ENCODE measurements at regions not wholly inside any gene's neighbourhood (a gene's known extent, or its start where the extent isn't known, plus 50 kb on each side); places are given as distances from the start of the nearest gene placed in this dataset.

- TF ChIP-seq GATA3 (IDR thresholded peaks at IDR 0.05; ENCODE audit: low read depth, low read length) = no peak
- no peak for TF ChIP-seq GATA2 (IDR thresholded peaks at IDR 0.05; ENCODE audit: low read depth, low read length)
These were observed 302.6 kb upstream of the SLC14A2 start for GRCh38 chr18:45312555-45313126.

- TF ChIP-seq GATA3 (IDR thresholded peaks at IDR 0.05; ENCODE audit: low read depth, low read length) = no peak
- TF ChIP-seq GATA2 (IDR thresholded peaks at IDR 0.05; ENCODE audit: low read depth, low read length) = no peak
These were observed 299.1 kb upstream of the SLC14A2 start for GRCh38 chr18:45316127-45316526.

GRCh38 chr18:45317948-45318640 is 297.2 kb upstream of the SLC14A2 start:
- no peak for TF ChIP-seq GATA3 (IDR thresholded peaks at IDR 0.05; ENCODE audit: low read depth, low read length)
- no peak for TF ChIP-seq GATA2 (IDR thresholded peaks at IDR 0.05; ENCODE audit: low read depth, low read length)

- TF ChIP-seq GATA2 (IDR thresholded peaks at IDR 0.05; ENCODE audit: low read depth, low read length) (no peak), GATA3 (IDR thresholded peaks at IDR 0.05; ENCODE audit: low read depth, low read length) (no peak)
These were observed 294.6 kb upstream of the SLC14A2 start for GRCh38 chr18:45320724-45321123.

GRCh38 chr18:45321520-45321919 is 293.8 kb upstream of the SLC14A2 start:
- TF ChIP-seq GATA3 (IDR thresholded peaks at IDR 0.05; ENCODE audit: low read depth, low read length) (no peak), GATA2 (IDR thresholded peaks at IDR 0.05; ENCODE audit: low read depth, low read length) (no peak)

- TF ChIP-seq GATA2 (IDR thresholded peaks at IDR 0.05; ENCODE audit: low read depth, low read length) (no peak), GATA3 (IDR thresholded peaks at IDR 0.05; ENCODE audit: low read depth, low read length) (no peak)
These were observed 292.9 kb upstream of the SLC14A2 start for GRCh38 chr18:45322343-45322742.

GRCh38 chr18:45324101-45324494 is 291.2 kb upstream of the SLC14A2 start:
- TF ChIP-seq GATA3 (IDR thresholded peaks at IDR 0.05; ENCODE audit: low read depth, low read length) (no peak), GATA2 (IDR thresholded peaks at IDR 0.05; ENCODE audit: low read depth, low read length) (no peak)

- no peak for TF ChIP-seq GATA3 (IDR thresholded peaks at IDR 0.05; ENCODE audit: low read depth, low read length)
- TF ChIP-seq GATA2 (IDR thresholded peaks at IDR 0.05; ENCODE audit: low read depth, low read length) = no peak
These were observed 290.7 kb upstream of the SLC14A2 start for GRCh38 chr18:45324495-45325113.

- TF ChIP-seq GATA2 (IDR thresholded peaks at IDR 0.05; ENCODE audit: low read depth, low read length) (no peak), GATA3 (IDR thresholded peaks at IDR 0.05; ENCODE audit: low read depth, low read length) (no peak)
These were observed 289.5 kb upstream of the SLC14A2 start for GRCh38 chr18:45325778-45326177.

- no peak for TF ChIP-seq GATA2 (IDR thresholded peaks at IDR 0.05; ENCODE audit: low read depth, low read length)
- no peak for TF ChIP-seq GATA3 (IDR thresholded peaks at IDR 0.05; ENCODE audit: low read depth, low read length)
These were observed 288.8 kb upstream of the SLC14A2 start for GRCh38 chr18:45326505-45326904.

GRCh38 chr18:45328296-45328695 is 287.0 kb upstream of the SLC14A2 start:
- TF ChIP-seq GATA3 (IDR thresholded peaks at IDR 0.05; ENCODE audit: low read depth, low read length) = no peak
- TF ChIP-seq GATA2 (IDR thresholded peaks at IDR 0.05; ENCODE audit: low read depth, low read length) = no peak

- no peak for TF ChIP-seq GATA2 (IDR thresholded peaks at IDR 0.05; ENCODE audit: low read depth, low read length)
- no peak for TF ChIP-seq GATA3 (IDR thresholded peaks at IDR 0.05; ENCODE audit: low read depth, low read length)
These were observed 286.5 kb upstream of the SLC14A2 start for GRCh38 chr18:45328811-45329210.

GRCh38 chr18:45329316-45329715 is 286.0 kb upstream of the SLC14A2 start:
- no peak for TF ChIP-seq GATA2 (IDR thresholded peaks at IDR 0.05; ENCODE audit: low read depth, low read length)
- no peak for TF ChIP-seq GATA3 (IDR thresholded peaks at IDR 0.05; ENCODE audit: low read depth, low read length)

- TF ChIP-seq GATA2 (IDR thresholded peaks at IDR 0.05; ENCODE audit: low read depth, low read length) (no peak), GATA3 (IDR thresholded peaks at IDR 0.05; ENCODE audit: low read depth, low read length) (no peak)
These were observed 285.1 kb upstream of the SLC14A2 start for GRCh38 chr18:45330170-45330594.

- TF ChIP-seq GATA3 (IDR thresholded peaks at IDR 0.05; ENCODE audit: low read depth, low read length) (no peak), GATA2 (IDR thresholded peaks at IDR 0.05; ENCODE audit: low read depth, low read length) (no peak)
These were observed 282.4 kb upstream of the SLC14A2 start for GRCh38 chr18:45332871-45333270.
